NCI-H345 treated with DMSO at 0.1 percent for 48 hours (cell line): ENCODE measurements at regions not wholly inside any gene's neighbourhood (a gene's known extent, or its start where the extent isn't known, plus 50 kb on each side); places are given as distances from the start of the nearest gene placed in this dataset.

Source experiments
- DNase-seq: peaks from one replicate; lab custom pipeline; 2025; ENCODE audit not compliant: unreplicated experiment; lab: John Stamatoyannopoulos, UW

- no peak for DNase-seq
These were observed 620.4 kb upstream of the NR2F2 start for GRCh38 chr15:95709959-95710695.

- DNase-seq, result no peak
These were observed 617.7 kb upstream of the NR2F2 start for GRCh38 chr15:95712785-95713184.

GRCh38 chr15:95713324-95713723 lies 617.2 kb upstream of the NR2F2 start:
- no peak for DNase-seq

GRCh38 chr15:95715116-95715903 lies 615.2 kb upstream of the NR2F2 start:
- no peak for DNase-seq

GRCh38 chr15:95715906-95716656 lies 614.4 kb upstream of the NR2F2 start:
- DNase-seq, result no peak

GRCh38 chr15:95716708-95717107 lies 613.8 kb upstream of the NR2F2 start:
- DNase-seq, result no peak

GRCh38 chr15:95718441-95718840 lies 612.1 kb upstream of the NR2F2 start:
- DNase-seq, result no peak

- no peak for DNase-seq
These were observed 605.4 kb upstream of the NR2F2 start for GRCh38 chr15:95724908-95725633.

- no peak for DNase-seq
These were observed 603.6 kb upstream of the NR2F2 start for GRCh38 chr15:95726891-95727290.

GRCh38 chr15:95733931-95734330 lies 596.6 kb upstream of the NR2F2 start:
- no peak for DNase-seq

GRCh38 chr15:95734422-95735316 lies 595.8 kb upstream of the NR2F2 start:
- no peak for DNase-seq

- DNase-seq, result no peak
These were observed 593.4 kb upstream of the NR2F2 start for GRCh38 chr15:95737060-95737459.

- no peak for DNase-seq
These were observed 591.4 kb upstream of the NR2F2 start for GRCh38 chr15:95739131-95739530.

- no peak for DNase-seq
These were observed 588.7 kb upstream of the NR2F2 start for GRCh38 chr15:95741830-95742229.

- DNase-seq, result no peak
These were observed 588.2 kb upstream of the NR2F2 start for GRCh38 chr15:95742256-95742655.

GRCh38 chr15:95742836-95743235 lies 587.7 kb upstream of the NR2F2 start:
- DNase-seq, result no peak

GRCh38 chr15:95757171-95757570 lies 573.3 kb upstream of the NR2F2 start:
- DNase-seq, result no peak

GRCh38 chr15:95758451-95758850 lies 572.0 kb upstream of the NR2F2 start:
- DNase-seq, result no peak

GRCh38 chr15:95758851-95759250 lies 571.6 kb upstream of the NR2F2 start:
- DNase-seq, result no peak

- no peak for DNase-seq
These were observed 570.0 kb upstream of the NR2F2 start for GRCh38 chr15:95760508-95760907.
